ENCODE measurements at regions not wholly inside any gene's neighbourhood (a gene's known extent, or its start where the extent isn't known, plus 50 kb on each side); places are given as distances from the start of the nearest gene placed in this dataset.
"Not testable (repeated sequence)": the region's sequence is repeated elsewhere in the genome, so short reads cannot be mapped to it uniquely, and the experiment has no call there.

GRCh38 chr5:130643321-130643720 is 521.7 kb downstream of the HINT1 start:
- Histone ChIP-seq H3K27me3 (ENCODE audit: insufficient read depth, insufficient read length) (no peaks in the 10 kb centered on the region), H3K4me3 (ENCODE audit: insufficient read length, low read depth) (no peak overlapping the region), H3K36me3 (ENCODE audit: insufficient read depth, insufficient read length, low read length) (no peaks in the 10 kb centered on the region), H3K4me1 (ENCODE audit: insufficient read depth, insufficient read length) (no peaks in the 10 kb centered on the region), H3K9ac (ENCODE audit: insufficient read length, low read depth) (no peak overlapping the region), H3K9me3 (ENCODE audit: insufficient read depth, low read length) (no peaks in the 10 kb centered on the region; the same call in 1 of the 2 replicates)
- TF ChIP-seq SUZ12 (IDR thresholded peaks at IDR 0.05; ENCODE audit: extremely low read depth, insufficient read depth, insufficient read length) (no peak), YY1 (IDR thresholded peaks at IDR 0.05; ENCODE audit: insufficient read depth, insufficient read length) (no peak), ZNF274 (IDR thresholded peaks at IDR 0.05; ENCODE audit: low read depth, low read length) (no peak)
- DNase-seq (ENCODE audit: low read depth, low spot score): no peak

GRCh38 chr5:130642461-130642860 is 522.6 kb downstream of the HINT1 start:
- Histone ChIP-seq H3K4me1 (ENCODE audit: insufficient read depth, insufficient read length) (no peaks in the 10 kb centered on the region), H3K9ac (ENCODE audit: insufficient read length, low read depth) (no peak overlapping the region), H3K9me3 (ENCODE audit: insufficient read depth, low read length) (no peaks in the 10 kb centered on the region; the same call in 1 of the 2 replicates), H3K36me3 (ENCODE audit: insufficient read depth, insufficient read length, low read length) (no peaks in the 10 kb centered on the region), H3K27me3 (ENCODE audit: insufficient read depth, insufficient read length) (no peaks in the 10 kb centered on the region), H3K4me3 (ENCODE audit: insufficient read length, low read depth) (no peak overlapping the region)
- DNase-seq (ENCODE audit: low read depth, low spot score): no peak
- TF ChIP-seq ZNF274 (IDR thresholded peaks at IDR 0.05; ENCODE audit: low read depth, low read length) (no peak), YY1 (IDR thresholded peaks at IDR 0.05; ENCODE audit: insufficient read depth, insufficient read length) (no peak), SUZ12 (IDR thresholded peaks at IDR 0.05; ENCODE audit: extremely low read depth, insufficient read depth, insufficient read length) (no peak)

- DNase-seq (ENCODE audit: low read depth, low spot score): no peak
- Histone ChIP-seq H3K36me3 (ENCODE audit: insufficient read depth, insufficient read length, low read length) (no peaks in the 10 kb centered on the region), H3K9ac (ENCODE audit: insufficient read length, low read depth) (no peak overlapping the region), H3K4me3 (ENCODE audit: insufficient read length, low read depth) (no peak overlapping the region), H3K9me3 (ENCODE audit: insufficient read depth, low read length) (no peaks in the 10 kb centered on the region), H3K27me3 (ENCODE audit: insufficient read depth, insufficient read length) (no peaks in the 10 kb centered on the region), H3K4me1 (ENCODE audit: insufficient read depth, insufficient read length) (no peaks in the 10 kb centered on the region)
- TF ChIP-seq YY1 (IDR thresholded peaks at IDR 0.05; ENCODE audit: insufficient read depth, insufficient read length) (no peak), ZNF274 (IDR thresholded peaks at IDR 0.05; ENCODE audit: low read depth, low read length) (no peak)
These were observed 537.9 kb downstream of the HINT1 start for GRCh38 chr5:130627145-130627544.

- Histone ChIP-seq H3K9me3 (ENCODE audit: insufficient read depth, low read length) (no peaks in the 10 kb centered on the region), H3K9ac (ENCODE audit: insufficient read length, low read depth) (no peak overlapping the region), H3K4me3 (ENCODE audit: insufficient read length, low read depth) (no peak overlapping the region), H3K27me3 (ENCODE audit: insufficient read depth, insufficient read length) (no peaks in the 10 kb centered on the region), H3K4me1 (ENCODE audit: insufficient read depth, insufficient read length) (no peaks in the 10 kb centered on the region), H3K36me3 (ENCODE audit: insufficient read depth, insufficient read length, low read length) (no peaks in the 10 kb centered on the region)
- TF ChIP-seq SUZ12 (IDR thresholded peaks at IDR 0.05; ENCODE audit: extremely low read depth, insufficient read depth, insufficient read length) (no peak), YY1 (IDR thresholded peaks at IDR 0.05; ENCODE audit: insufficient read depth, insufficient read length) (no peak), ZNF274 (IDR thresholded peaks at IDR 0.05; ENCODE audit: low read depth, low read length) (no peak)
- no peak for DNase-seq (ENCODE audit: low read depth, low spot score)
These were observed 540.3 kb downstream of the HINT1 start for GRCh38 chr5:130624805-130625204.

GRCh38 chr5:130616161-130616560 is 548.9 kb downstream of the HINT1 start:
- H3K4me1 ChIP-seq (ENCODE audit: insufficient read depth, insufficient read length): no peaks in the 10 kb centered on the region
- DNase-seq (ENCODE audit: low read depth, low spot score): no peak
- H3K4me3 ChIP-seq (ENCODE audit: insufficient read length, low read depth): no peak overlapping the region
- H3K9me3 ChIP-seq (ENCODE audit: insufficient read depth, low read length): no peaks in the 10 kb centered on the region
- no peaks in the 10 kb centered on the region for H3K36me3 ChIP-seq (ENCODE audit: insufficient read depth, insufficient read length, low read length)
- no peak overlapping the region for H3K9ac ChIP-seq (ENCODE audit: insufficient read length, low read depth)
- H3K27me3 ChIP-seq (ENCODE audit: insufficient read depth, insufficient read length): no peaks in the 10 kb centered on the region
- TF ChIP-seq YY1 (IDR thresholded peaks at IDR 0.05; ENCODE audit: insufficient read depth, insufficient read length) (no peak), SUZ12 (IDR thresholded peaks at IDR 0.05; ENCODE audit: extremely low read depth, insufficient read depth, insufficient read length) (no peak), ZNF274 (IDR thresholded peaks at IDR 0.05; ENCODE audit: low read depth, low read length) (no peak)

GRCh38 chr5:130605234-130605633 is 559.8 kb downstream of the HINT1 start:
- TF ChIP-seq YY1 (IDR thresholded peaks at IDR 0.05; ENCODE audit: insufficient read depth, insufficient read length) (no peak), SUZ12 (IDR thresholded peaks at IDR 0.05; ENCODE audit: extremely low read depth, insufficient read depth, insufficient read length) (no peak)
- Histone ChIP-seq H3K36me3 (ENCODE audit: insufficient read depth, insufficient read length, low read length) (no peaks in the 10 kb centered on the region), H3K27me3 (ENCODE audit: insufficient read depth, insufficient read length) (no peaks in the 10 kb centered on the region), H3K9ac (ENCODE audit: insufficient read length, low read depth) (no peak overlapping the region), H3K4me3 (ENCODE audit: insufficient read length, low read depth) (no peak overlapping the region), H3K9me3 (ENCODE audit: insufficient read depth, low read length) (no peaks in the 10 kb centered on the region), H3K4me1 (ENCODE audit: insufficient read depth, insufficient read length) (no peaks in the 10 kb centered on the region)
- no peak for DNase-seq (ENCODE audit: low read depth, low spot score)

GRCh38 chr5:130596647-130597046 is 568.4 kb downstream of the HINT1 start:
- H3K4me1 ChIP-seq (ENCODE audit: insufficient read depth, insufficient read length); H3K36me3 ChIP-seq (ENCODE audit: insufficient read depth, insufficient read length, low read length); H3K9ac ChIP-seq (ENCODE audit: insufficient read length, low read depth); H3K9me3 ChIP-seq (ENCODE audit: insufficient read depth, low read length); DNase-seq (ENCODE audit: low read depth, low spot score); H3K27me3 ChIP-seq (ENCODE audit: insufficient read depth, insufficient read length); H3K4me3 ChIP-seq (ENCODE audit: insufficient read length, low read depth): not testable (repeated sequence)

- DNase-seq (ENCODE audit: low read depth, low spot score): no peak
- no peak for TF ChIP-seq YY1 (IDR thresholded peaks at IDR 0.05; ENCODE audit: insufficient read depth, insufficient read length)
- no peak for TF ChIP-seq ZNF274 (IDR thresholded peaks at IDR 0.05; ENCODE audit: low read depth, low read length)
- no peak for TF ChIP-seq SUZ12 (IDR thresholded peaks at IDR 0.05; ENCODE audit: extremely low read depth, insufficient read depth, insufficient read length)
- H3K9me3 ChIP-seq (ENCODE audit: insufficient read depth, low read length): no peaks in the 10 kb centered on the region
- H3K4me1 ChIP-seq (ENCODE audit: insufficient read depth, insufficient read length): no peaks in the 10 kb centered on the region
- no peak overlapping the region for H3K9ac ChIP-seq (ENCODE audit: insufficient read length, low read depth)
- no peaks in the 10 kb centered on the region for H3K36me3 ChIP-seq (ENCODE audit: insufficient read depth, insufficient read length, low read length)
- no peaks in the 10 kb centered on the region for H3K27me3 ChIP-seq (ENCODE audit: insufficient read depth, insufficient read length)
- no peak overlapping the region for H3K4me3 ChIP-seq (ENCODE audit: insufficient read length, low read depth)
These were observed 584.8 kb downstream of the HINT1 start for GRCh38 chr5:130580264-130580663.

Data from NT2/D1 (cell line).